GM12878 (cell line): ENCODE measurements at regions not wholly inside any gene's neighbourhood (a gene's known extent, or its start where the extent isn't known, plus 50 kb on each side); places are given as distances from the start of the nearest gene placed in this dataset.

Experiments used
- ATAC-seq: fragments of 200-7000 bp; cut with Tn5 transposase; 3 replicates; pipeline ENCODE4 v1.9.1; 2020; ENCODE audit warnings: mild to moderate bottlenecking, moderate library complexity
- BruUV-seq: library from RNA; stranded (reverse); fragments of 400-500 nt; replicated peaks from 2 replicates; lab custom pipeline; 2021; lab: Mats Ljungman, UMichigan
- CTCF ChIA-PET: fragments of 300-600 bp; sonication (Branson Sonifier 250); formaldehyde crosslinking; extraction: SDS; loops from one replicate; lab custom pipeline; 2021; ENCODE audit warnings: inconsistent platforms; lab: Yijun Ruan, JAX
- POLR2A ChIA-PET: fragments of 350-600 bp; formaldehyde crosslinking; extraction: SDS; loops from one replicate; lab custom pipeline; 2021; ENCODE audit warnings: inconsistent platforms; lab: Charles Lee
- RAD21 ChIA-PET: fragments of 300-600 bp; sonication (Branson Sonifier 250); formaldehyde crosslinking; loops from one replicate; lab custom pipeline; 2023; ENCODE audit warnings: antibody characterized with exemption; ENCODE audit not compliant: unreplicated experiment; lab: Charles Lee
- SMC1A ChIA-PET: fragments of 300-600 bp; sonication (Branson Sonifier 250); formaldehyde crosslinking; loops from one replicate; lab custom pipeline; 2023; ENCODE audit not compliant: unreplicated experiment, uncharacterized antibody; lab: Charles Lee
- DNase-seq: peaks from one replicate; pipeline ENCODE4 v3.0.0-alpha.2; 2011; ENCODE audit warnings: low read depth, low spot score
- FAIRE-seq: peaks from 3 replicates; lab custom pipeline; 2011; peaks lifted over from hg19 to GRCh38; lab: Jason Lieb, UNC
- H2AFZ ChIP-seq: 2 replicates; pipeline ENCODE4 v1.6.0; 2011; ENCODE audit warnings: low read depth, low read length, control low read depth; ENCODE audit not compliant: control insufficient read depth
- H3K27ac ChIP-seq: 2 replicates; pipeline ENCODE4 v1.5.1; 2011; ENCODE audit warnings: control low read depth; ENCODE audit not compliant: control insufficient read depth, insufficient read depth
- H3K27me3 ChIP-seq, 2 experiments: replicated peaks in 1 of 2; 2 replicates each; pipeline versions ENCODE4 v1.6.0 to v1.6.1; 2011; ENCODE audit warnings: low read length in 1 of 2; ENCODE audit not compliant: control insufficient read depth in 2 of 2, insufficient read depth in 2 of 2
- H3K36me3 ChIP-seq, 2 experiments: 2 replicates each; pipeline ENCODE4 v1.5.1; 2011; ENCODE audit warnings: low read length in 1 of 2; ENCODE audit not compliant: control insufficient read depth in 2 of 2, insufficient read depth in 2 of 2
- H3K4me1 ChIP-seq: 2 replicates; pipeline ENCODE4 v1.6.1; 2011; ENCODE audit warnings: mild to moderate bottlenecking, low read length, moderate library complexity, mixed read lengths; ENCODE audit not compliant: control insufficient read depth, insufficient read depth
- H3K4me2 ChIP-seq: 2 replicates; pipeline ENCODE4 v1.6.0; 2011; ENCODE audit warnings: control low read depth; ENCODE audit not compliant: control insufficient read depth, insufficient read depth
- H3K4me3 ChIP-seq: fragments of 200-600 bp; sonication (generic); 2 replicates; pipeline ENCODE4 v1.5.1; 2016
- H3K79me2 ChIP-seq: 2 replicates; pipeline ENCODE4 v1.6.0; 2011; ENCODE audit warnings: low read length; ENCODE audit not compliant: control insufficient read depth, insufficient read depth
- H3K9ac ChIP-seq: 2 replicates; pipeline ENCODE4 v1.8.0; 2011; ENCODE audit warnings: low read length, control low read depth, mixed read lengths; ENCODE audit not compliant: control insufficient read depth, insufficient read depth
- H3K9me3 ChIP-seq: replicated peaks from 3 replicates; pipeline ENCODE4 v1.5.1; 2011; ENCODE audit warnings: mild to moderate bottlenecking, low read length; ENCODE audit not compliant: control insufficient read depth, insufficient read depth
- H4K20me1 ChIP-seq: 2 replicates; pipeline ENCODE4 v1.6.0; 2011; ENCODE audit not compliant: control insufficient read depth, insufficient read depth
- ASH2L ChIP-seq: fragments of 300-600, 200-600 bp; sonication (generic); IDR thresholded peaks from 2 replicates; pipeline ENCODE4 v1.6.1; 2017; ENCODE audit warnings: low read depth, mild to moderate bottlenecking, borderline replicate concordance
- CREM ChIP-seq: IDR thresholded peaks from 2 replicates; pipeline ENCODE4 v1.6.1; 2014; ENCODE audit warnings: antibody characterized with exemption, low read depth
- CTCF ChIP-seq, 3 experiments: IDR thresholded peaks in 2 of 3; conservative IDR thresholded peaks in 1 of 3; 2 replicates each; pipeline ENCODE4 v1.5.1; 2011; ENCODE audit warnings: low read depth in 3 of 3, low read length in 3 of 3, mild to moderate bottlenecking in 3 of 3, control low read depth in 2 of 3, moderate library complexity in 2 of 3, inconsistent platforms in 1 of 3, mixed read lengths in 1 of 3; ENCODE audit not compliant: control insufficient read depth in 2 of 3, insufficient read depth in 1 of 3; ENCODE audit errors: extremely low read depth in 1 of 3
- ESRRA ChIP-seq: IDR thresholded peaks from 2 replicates; pipeline ENCODE4 v1.6.1; 2012; ENCODE audit warnings: mild to moderate bottlenecking, low read length, improper control_type of control experiment
- FOXM1 ChIP-seq: IDR thresholded peaks from 2 replicates; pipeline ENCODE4 v1.6.1; 2012; ENCODE audit warnings: low read depth, mild to moderate bottlenecking, inconsistent platforms, low read length, moderate library complexity
- HDAC2 ChIP-seq: fragments of 200-600 bp; sonication (generic); IDR thresholded peaks from 2 replicates; pipeline ENCODE4 v1.6.1; 2017
- NR2C1 ChIP-seq: fragments of 450-650 bp; IDR thresholded peaks from 2 replicates; pipeline ENCODE4 v1.6.1; 2017; ENCODE audit warnings: antibody characterized with exemption, mild to moderate bottlenecking, moderate library complexity
- NR2F1 ChIP-seq: fragments of 450-650 bp; conservative IDR thresholded peaks from 2 replicates; pipeline ENCODE4 v1.6.1; 2017; ENCODE audit warnings: mild to moderate bottlenecking
- PRDM15 ChIP-seq: fragments of 450-650 bp; formaldehyde crosslinking; IDR thresholded peaks from 2 replicates; pipeline ENCODE4 v1.4.0; 2020; ENCODE audit warnings: mild to moderate bottlenecking, moderate library complexity
- RBBP5 ChIP-seq: fragments of 200-600 bp; sonication (generic); conservative IDR thresholded peaks from 2 replicates; pipeline ENCODE4 v1.6.1; 2016
- RELB ChIP-seq: fragments of 450-650 bp; IDR thresholded peaks from 2 replicates; pipeline ENCODE4 v1.6.1; 2017; ENCODE audit warnings: low read depth, mild to moderate bottlenecking, moderate library complexity
- SMC3 ChIP-seq: IDR thresholded peaks from 2 replicates; pipeline ENCODE4 v1.6.1; 2011; ENCODE audit warnings: low read length, improper control_type of control experiment, borderline replicate concordance
- SPI1 ChIP-seq: IDR thresholded peaks from 2 replicates; pipeline ENCODE4 v1.6.1; 2011; ENCODE audit warnings: low read depth, mild to moderate bottlenecking, low read length, moderate library complexity, borderline replicate concordance; ENCODE audit not compliant: insufficient read depth
- WRNIP1 ChIP-seq: IDR thresholded peaks from 2 replicates; pipeline ENCODE4 v1.6.1; 2011; ENCODE audit warnings: low read depth, low read length, improper control_type of control experiment, borderline replicate concordance
- ZNF384 ChIP-seq: IDR thresholded peaks from 2 replicates; pipeline ENCODE4 v1.6.1; 2012; ENCODE audit warnings: low read depth, mild to moderate bottlenecking, low read length, improper control_type of control experiment, borderline replicate concordance
- WGBS: methylation state at CpG from one replicate; pipeline ENCODE4 v1.1.6; 2016; ENCODE audit warnings: low lambda C conversion rate; ENCODE audit not compliant: insufficient replicate concordance, insufficient coverage; ENCODE audit errors: missing lambda C conversion rate; 5-methylcytosine and 5-hydroxymethylcytosine counted together
- in situ Hi-C: fragments of 300-500 bp; cut with MboI; formaldehyde crosslinking; loops from 9 replicates; pipeline ENCODE4 v1.14.3; 2018; ENCODE audit warnings: mixed read lengths
- intact Hi-C: fragments of 100-400 bp; cut with micrococcal nuclease; formaldehyde crosslinking; loops from one replicate; pipeline ENCODE4 v1.14.2; 2022; ENCODE audit not compliant: unreplicated experiment
- TF ChIP-seq, protein P1 (sequence below): fragments of 450-650 bp; conservative IDR thresholded peaks from 2 replicates; pipeline ENCODE4 v1.6.1; 2017; ENCODE audit warnings: mild to moderate bottlenecking, moderate library complexity

GRCh38 chr2:129059476-129059875 lies 740.8 kb upstream of the HS6ST1 start:
- H3K79me2 ChIP-seq = no peaks in the 10 kb centered on the region
- in situ Hi-C loops (no loop called here), intact Hi-C loops (no loop called here)
- H3K27ac ChIP-seq = no peak overlapping the region
- H3K9ac ChIP-seq = no peak overlapping the region
- DNase-seq = no peak
- ChIA-PET CTCF (interaction anchor here (0.7 kb wide), 1 partner anchor 54 kb away, joined by 3 read pairs; no protein-coding TSS in a partner anchor), RAD21 (no interaction called here), SMC1A (interaction anchor here (0.8 kb wide), 1 partner anchor 291 kb away, joined by 3 read pairs; no protein-coding TSS in a partner anchor), POLR2A (no interaction called here)
- no peak overlapping the region for H2AFZ ChIP-seq
- BruUV-seq = no TSS peak
- no peak overlapping the region for H3K4me3 ChIP-seq
- TF ChIP-seq NR2C1 = no peak
- TF ChIP-seq CREM = no peak
- no peak for TF ChIP-seq SPI1
- TF ChIP-seq ASH2L = no peak
- no peak for TF ChIP-seq WRNIP1
- TF ChIP-seq NR2F1 = no peak
- TF ChIP-seq SMC3 = no peak
- TF ChIP-seq FOXM1 = no peak
- TF ChIP-seq HDAC2 = no peak
- no peak for TF ChIP-seq CTCF (IDR thresholded peaks at IDR 0.05 in 2 of 3, conservative IDR thresholded peaks at IDR 0.05 in 1 of 3; ENCODE audit: control insufficient read depth in 2 of 3, extremely low read depth in 1 of 3, insufficient read depth in 1 of 3, low read depth in 3 of 3, low read length in 3 of 3)
- TF ChIP-seq RBBP5 = no peak
- no peak for TF ChIP-seq PRDM15
- TF ChIP-seq, protein P1, sequence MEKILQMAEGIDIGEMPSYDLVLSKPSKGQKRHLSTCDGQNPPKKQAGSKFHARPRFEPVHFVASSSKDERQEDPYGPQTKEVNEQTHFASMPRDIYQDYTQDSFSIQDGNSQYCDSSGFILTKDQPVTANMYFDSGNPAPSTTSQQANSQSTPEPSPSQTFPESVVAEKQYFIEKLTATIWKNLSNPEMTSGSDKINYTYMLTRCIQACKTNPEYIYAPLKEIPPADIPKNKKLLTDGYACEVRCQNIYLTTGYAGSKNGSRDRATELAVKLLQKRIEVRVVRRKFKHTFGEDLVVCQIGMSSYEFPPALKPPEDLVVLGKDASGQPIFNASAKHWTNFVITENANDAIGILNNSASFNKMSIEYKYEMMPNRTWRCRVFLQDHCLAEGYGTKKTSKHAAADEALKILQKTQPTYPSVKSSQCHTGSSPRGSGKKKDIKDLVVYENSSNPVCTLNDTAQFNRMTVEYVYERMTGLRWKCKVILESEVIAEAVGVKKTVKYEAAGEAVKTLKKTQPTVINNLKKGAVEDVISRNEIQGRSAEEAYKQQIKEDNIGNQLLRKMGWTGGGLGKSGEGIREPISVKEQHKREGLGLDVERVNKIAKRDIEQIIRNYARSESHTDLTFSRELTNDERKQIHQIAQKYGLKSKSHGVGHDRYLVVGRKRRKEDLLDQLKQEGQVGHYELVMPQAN = no peak
- TF ChIP-seq ESRRA = no peak
- no peak for TF ChIP-seq ZNF384
- TF ChIP-seq RELB = no peak
- no peaks in the 10 kb centered on the region for H3K9me3 ChIP-seq
- no peak for ATAC-seq
- H3K4me2 ChIP-seq = no peak overlapping the region
- WGBS = 30% methylated on average over 7 of the region's 7 CpGs
- FAIRE-seq = no peak
- H3K36me3 ChIP-seq = no peaks in the 10 kb centered on the region
- H3K27me3 ChIP-seq = no peaks in the 10 kb centered on the region
- no peaks in the 10 kb centered on the region for H4K20me1 ChIP-seq
- peaks cover 8% of the 10 kb centered on the region for H3K4me1 ChIP-seq
